NOMO-1 treated with DMSO at 0.1 percent for 48 hours (cell line): ENCODE measurements at regions not wholly inside any gene's neighbourhood (a gene's known extent, or its start where the extent isn't known, plus 50 kb on each side); places are given as distances from the start of the nearest gene placed in this dataset.
A peak's percentile ranks its signal among the peaks of the same experiment; 100 is the strongest.
"Not testable (repeated sequence)": the region's sequence is repeated elsewhere in the genome, so short reads cannot be mapped to it uniquely, and the experiment has no call there.

ENCODE experiments used
- DNase-seq: peaks from one replicate; lab custom pipeline; 2025; ENCODE audit not compliant: unreplicated experiment; lab: John Stamatoyannopoulos, UW

DNA sequence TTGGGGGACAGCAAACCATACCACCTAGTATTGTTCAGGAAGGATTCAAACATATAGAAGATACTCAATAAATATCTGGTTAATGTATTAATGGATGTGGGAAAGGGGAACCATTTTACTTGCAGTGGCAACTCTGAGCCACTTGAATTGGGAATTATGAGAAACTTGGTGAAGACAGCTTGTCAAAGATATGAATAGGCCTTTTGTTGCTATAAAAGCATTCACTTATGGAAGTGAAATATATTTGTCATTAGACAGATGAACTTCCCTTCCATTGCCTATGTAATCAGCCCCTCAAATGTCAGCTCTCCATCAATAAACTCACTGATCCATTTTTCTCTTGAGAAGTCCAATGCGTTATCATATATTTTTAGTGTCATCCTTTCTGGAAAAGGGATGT, 56.1 kb downstream of the GPR85 start:
- no peak for DNase-seq

DNA sequence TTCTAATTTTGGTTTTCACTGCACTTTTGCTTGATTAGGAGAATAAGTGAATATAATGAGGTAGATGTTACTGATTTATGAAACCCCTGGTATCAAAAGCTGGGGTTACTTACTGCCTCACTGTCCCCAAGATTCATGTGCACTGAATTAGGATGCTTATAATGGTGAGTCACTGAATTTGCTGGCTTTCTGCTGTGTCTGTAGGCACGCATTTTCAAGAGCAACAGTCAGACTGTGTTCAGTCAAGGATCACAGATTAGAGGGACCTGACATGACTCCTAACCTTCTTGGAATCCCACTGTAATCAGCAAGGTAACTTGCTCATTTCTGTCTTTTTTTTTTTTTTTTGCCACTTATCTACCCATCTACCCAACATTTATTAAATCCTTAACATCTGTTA, 59.7 kb downstream of the GPR85 start:
- no peak for DNase-seq

DNA sequence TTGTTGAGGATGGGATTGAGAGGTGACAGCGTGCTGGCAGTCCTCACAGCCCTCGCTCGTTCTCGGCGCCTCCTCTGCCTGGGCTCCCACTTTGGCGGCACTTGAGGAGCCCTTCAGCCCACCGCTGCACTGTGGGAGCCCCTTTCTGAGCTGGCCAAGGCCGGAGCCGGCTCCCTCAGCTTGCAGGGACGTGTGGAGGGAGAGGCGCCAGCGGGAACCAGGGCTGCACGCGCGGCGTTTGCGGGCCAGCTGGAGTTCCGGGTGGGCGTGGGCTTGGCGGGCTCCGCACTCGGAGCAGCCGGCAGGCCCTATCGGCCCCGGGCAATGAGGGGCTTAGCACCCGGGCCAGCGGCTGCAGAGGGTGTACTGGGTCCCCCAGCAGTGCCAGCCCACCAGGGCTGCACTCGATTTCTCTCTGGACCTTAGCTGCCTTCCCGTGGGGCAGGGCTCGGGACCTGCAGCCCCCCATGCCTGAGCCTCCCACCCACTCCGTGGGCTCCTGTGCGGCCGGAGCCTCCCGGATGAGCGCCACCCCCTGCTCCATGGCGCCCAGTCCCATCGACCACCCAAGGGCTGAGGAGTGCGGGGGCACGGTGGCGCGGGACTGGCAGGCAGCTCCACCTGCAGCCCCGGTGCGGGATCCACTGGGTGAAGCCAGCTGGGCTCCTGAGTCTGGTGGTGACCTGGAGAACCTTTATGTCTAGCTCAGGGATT, 69.3 kb downstream of the GPR85 start:
- not testable (repeated sequence) for DNase-seq

DNA sequence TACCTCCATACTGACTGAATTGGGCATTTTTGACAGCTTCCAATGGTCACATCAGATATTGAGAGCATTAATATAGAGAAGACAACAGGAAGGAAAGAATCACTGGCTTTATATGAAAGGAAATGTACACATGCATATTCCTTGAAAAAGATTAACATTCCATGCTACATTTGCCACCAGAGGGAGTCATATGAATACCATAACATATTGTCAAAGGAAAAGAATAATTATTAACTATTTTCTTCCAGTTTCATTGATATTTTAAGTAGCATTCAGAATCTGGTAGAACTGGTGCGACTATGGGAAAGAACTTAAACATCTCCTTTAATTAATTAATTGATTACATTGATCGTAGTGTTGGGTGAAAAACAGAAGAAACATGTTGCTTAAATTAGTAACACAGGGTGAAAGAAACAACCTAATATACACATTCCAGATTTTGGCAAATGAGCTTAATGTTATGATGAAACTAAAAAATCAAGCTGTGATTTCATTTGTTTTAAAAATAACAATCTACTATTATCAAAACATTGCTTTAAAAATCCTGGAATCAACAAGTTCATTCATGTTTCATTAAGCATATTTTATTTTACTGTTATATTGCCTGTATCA, 71.5 kb downstream of the GPR85 start:
- no peak for DNase-seq

DNA sequence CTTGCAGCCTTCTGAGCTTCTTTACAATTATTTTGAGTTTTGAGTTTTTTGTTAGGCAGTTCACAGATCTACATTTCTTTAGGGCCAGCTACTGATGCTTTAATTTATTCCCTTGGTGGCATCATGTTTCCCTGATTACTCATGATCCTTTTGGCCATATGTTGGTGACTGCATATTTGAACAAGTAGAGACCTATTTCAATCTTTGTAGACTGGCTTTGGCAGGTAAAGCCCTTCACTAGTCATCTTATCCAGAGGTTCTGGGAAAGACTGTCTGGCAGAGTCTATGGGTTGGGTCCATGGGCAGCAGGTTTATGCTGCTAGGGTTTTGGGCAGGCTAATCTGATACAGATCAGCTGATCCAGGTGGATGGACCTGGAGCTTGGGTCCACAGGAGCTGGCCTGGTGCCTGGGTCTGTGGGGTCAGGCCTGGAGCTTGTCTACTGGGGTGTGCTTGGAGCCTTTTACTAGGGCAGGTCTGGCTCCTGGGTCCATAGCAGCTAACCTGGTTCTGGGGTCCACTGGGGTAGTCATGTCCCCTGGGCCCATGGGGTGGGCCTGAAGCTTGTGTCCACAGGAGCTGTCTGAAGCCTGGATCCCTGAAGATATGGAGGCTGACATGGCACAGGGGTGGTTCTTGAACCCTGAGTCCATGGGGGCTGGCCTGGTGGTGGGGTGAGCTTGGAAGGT, 72.7 kb downstream of the GPR85 start:
- no peak for DNase-seq

DNA sequence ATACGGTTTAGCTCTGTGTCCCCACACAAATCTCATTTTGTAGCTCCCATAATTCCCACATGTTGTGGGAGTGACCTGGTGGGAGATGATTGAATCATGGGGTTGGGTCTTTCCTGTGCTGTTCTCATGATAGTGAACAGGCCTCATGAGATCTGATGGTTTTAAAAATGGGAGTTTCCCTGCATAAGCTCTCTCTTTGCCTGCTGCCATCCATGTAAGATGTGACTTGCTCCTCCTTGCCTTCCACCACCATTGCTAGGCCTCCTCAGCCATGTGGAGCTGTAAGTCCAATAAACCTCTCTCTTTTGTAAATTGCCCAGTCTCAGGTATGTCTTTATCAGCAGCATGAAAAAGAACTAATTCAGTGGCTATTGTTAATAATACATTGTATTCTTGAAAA, 73.8 kb downstream of the GPR85 start:
- DNase-seq: not testable (repeated sequence)

DNA sequence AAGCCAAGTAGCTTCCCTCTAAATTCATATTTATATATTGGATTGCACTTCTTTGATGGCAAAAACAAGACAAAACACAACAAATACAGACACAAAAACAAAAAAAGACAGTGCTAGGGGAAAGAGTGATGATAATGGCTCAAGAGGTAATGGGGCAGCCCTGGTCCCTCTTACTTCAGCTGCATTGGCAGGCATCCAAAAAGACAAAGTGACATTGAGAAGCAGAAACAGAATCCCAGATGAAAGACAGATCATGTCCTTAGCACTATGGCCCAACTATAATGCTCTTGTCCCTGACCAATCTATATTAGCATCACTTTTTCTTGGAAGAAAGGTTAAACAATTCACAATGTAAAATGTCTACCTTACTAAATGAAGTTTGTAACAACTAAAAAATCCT, 76.2 kb downstream of the GPR85 start:
- no peak for DNase-seq

DNA sequence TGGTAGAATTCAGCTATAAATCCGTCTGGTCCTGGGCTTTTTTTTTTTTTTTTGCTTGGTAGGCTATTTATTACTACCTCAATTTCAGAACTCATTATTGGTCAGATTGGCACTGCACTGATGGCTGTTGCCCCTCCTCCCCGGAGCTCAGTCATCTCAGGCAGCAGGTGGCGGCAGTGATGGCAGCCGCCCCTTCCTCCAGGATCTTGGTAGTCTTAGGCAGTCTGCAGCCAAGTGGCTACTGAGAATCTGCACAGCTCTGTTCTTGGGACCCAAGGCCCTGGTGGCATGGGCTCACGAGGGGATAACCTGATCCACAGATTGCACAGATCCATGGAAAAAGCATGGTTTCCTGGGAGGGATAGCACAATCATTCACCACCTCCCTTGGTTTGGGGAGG, 77.9 kb downstream of the GPR85 start:
- no peak for DNase-seq

DNA sequence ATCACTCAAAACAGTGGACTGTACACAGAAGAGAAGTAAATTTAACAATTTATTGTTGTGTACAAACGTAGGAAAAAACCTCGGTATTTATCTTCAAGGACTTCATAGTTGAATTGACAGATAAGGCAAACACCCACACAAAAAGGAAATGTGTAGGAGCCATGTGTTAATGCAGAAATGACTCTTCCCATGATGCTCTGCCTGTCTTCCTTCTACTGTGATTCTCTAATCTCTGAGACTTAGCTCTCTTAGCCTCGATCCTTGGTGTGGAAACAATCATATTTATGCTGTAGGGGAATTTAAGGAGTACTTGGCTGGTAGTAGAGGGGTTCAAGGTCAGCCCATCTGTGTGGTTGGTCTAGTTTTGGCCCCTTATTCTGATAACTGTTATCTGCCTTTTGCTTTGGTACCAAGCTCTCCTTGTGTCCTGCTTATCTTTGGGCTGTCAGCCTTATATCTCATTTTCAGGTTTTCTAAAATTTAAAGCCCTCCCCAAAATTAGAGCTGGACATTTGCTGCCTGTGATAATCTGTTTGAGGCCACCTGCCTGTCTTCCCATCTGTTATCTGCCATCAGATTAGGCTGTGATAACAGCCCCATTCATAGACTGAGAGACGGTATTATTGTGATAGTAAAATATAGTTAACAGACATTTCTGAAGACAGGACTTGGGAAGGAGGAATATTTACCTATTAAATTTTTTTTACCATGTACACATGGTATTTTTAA, 81.7 kb downstream of the GPR85 start:
- no peak for DNase-seq

DNA sequence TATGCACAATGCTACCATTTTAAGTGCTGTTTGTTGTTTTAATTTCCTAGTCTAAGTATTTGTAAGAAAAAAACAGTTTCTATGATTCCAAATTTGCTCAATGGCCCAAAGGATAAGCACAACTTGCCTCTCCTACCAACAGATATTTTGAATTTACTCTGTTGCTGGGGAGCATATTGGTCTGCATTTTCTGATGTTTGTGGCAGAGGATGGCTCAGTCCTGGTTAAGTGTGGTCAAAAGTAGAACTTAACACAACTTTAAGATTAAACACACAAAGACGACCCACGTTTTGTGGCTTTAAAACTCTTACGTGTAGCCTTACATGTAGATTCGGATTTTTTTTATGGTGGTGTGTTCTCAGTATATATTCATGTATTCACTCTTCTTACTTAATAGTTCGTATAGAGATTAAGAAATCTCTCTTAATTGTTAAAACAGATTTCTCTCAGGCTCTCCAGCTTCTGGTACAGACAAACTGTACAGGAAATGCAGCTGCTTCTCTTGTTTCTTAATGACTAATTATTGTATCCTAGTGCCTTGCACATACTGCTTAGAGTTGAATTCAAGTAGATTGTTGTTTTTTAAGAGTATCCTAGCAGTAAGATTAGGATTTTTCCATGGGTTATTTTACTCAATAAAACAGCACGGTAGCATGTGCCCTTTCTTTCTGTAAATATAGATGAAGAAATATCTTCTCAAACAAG, 86.2 kb downstream of the GPR85 start:
- no peak for DNase-seq

DNA sequence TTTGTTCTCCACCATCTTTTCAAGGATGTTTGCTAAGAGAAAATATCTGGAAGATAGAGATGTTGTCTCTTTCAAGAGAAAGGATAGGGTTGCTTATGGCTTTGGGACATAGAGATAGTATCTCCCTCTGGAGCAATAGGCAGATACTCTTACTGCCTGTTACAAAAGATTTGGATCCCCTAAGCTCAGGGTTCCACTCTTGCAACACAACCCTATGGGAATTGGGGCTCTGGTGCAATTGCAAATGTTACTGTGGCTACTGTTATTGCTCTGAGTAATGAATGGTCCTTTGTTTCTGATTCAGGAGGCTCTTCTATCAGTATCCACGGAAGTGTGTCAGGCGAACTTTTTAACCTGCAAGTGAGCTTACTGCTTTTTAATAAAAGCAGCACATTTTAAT, 88.8 kb downstream of the GPR85 start:
- DNase-seq: no peak

DNA sequence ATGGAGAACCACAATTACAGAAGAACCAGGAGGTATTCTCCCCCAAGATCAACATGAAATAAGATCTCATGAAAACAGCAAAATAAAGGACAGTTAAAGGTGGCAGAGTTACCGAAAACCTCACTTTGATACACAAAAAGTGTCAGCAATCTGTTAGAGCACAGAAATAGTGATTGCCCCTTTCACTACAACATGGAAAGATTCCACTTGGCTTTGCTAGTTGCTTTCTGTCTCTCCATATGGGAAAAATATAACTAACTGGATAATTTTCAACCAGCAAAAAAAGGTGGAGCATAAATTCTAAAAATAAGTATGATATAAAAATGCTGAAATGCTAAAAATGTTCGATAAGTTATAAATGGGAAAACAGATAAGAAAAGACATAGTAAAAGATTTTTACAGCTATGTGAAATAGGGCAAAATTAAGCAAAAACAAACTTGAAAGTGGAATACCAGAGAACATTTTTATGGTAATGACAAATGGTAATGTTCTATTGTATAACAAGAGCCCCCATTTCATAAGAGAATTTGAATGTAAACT, 90.2 kb downstream of the GPR85 start:
- DNase-seq: no peak

DNA sequence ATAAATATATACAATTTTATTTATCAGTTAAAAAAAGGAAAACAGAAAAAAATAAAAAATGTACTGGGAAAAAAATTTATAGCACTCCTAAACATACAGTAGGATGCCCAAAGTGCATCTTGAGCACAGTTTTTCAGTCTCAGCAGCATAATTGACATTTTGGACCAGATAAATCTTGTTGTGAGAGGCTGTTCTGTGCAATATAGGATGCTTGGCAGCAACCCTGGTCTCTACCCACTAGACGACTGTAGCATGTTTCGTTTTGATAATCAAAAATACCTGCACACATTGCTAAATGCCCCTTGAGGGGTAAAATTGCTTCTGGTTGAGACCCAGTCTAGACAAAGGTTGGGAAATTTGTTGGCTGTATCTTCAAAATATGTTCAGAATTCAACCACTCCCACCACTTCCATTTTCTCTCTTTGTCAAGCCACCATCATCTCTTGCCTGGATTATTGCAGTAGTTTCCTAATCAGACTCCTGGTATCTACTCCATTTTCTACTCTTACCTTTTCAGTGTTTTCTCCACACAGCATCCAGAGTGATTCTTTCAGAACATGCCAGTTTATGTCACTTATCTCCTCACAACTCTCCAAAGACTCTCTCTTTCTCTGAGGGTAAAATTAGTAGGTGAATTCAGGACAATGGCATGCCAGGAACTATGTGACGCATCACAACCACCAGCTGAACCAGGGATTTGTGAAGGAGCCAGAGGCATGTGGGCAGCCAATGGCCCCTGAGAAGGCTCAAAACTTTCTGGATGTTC, 91.4 kb downstream of the GPR85 start:
- DNase-seq: no peak

DNA sequence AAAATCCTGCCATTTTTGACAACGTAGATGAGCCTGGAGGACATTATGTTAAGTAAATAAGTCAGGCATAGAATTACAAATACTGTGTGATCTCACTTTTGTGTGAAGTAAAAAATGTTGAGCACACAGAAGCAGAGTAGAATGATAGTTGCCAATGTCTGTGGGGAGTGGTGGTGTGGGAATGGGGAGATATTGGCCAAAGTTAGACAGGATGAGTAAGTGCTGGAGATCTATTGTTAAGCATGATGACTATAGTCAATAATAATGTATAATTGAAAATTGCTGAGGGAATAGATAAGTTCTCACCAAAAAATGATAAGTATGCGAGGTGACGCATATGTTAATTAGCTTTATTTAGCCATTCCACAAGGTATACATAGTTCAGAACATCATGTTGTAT, 92.0 kb downstream of the GPR85 start:
- no peak for DNase-seq

DNA sequence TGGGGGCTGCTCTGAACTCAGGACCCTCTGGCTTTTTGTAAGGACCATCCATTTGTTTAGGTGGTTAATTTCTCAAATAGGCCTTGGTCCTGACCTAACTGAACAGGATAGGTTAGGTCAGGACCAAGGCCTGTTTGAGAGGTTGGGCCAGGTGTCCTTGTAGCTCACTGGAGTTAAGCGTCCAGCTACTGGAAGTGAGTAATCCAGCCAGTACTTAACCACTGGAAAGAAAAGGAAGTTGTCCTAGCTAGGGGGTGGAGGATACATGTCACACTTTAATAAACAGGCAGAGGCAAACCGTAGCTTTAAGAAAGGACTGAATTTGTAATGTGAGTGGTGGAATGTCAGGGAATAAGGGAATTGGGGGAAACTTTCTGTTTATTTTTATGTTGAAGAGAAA, 96.0 kb downstream of the GPR85 start:
- DNase-seq: peak; percentile 8

DNA sequence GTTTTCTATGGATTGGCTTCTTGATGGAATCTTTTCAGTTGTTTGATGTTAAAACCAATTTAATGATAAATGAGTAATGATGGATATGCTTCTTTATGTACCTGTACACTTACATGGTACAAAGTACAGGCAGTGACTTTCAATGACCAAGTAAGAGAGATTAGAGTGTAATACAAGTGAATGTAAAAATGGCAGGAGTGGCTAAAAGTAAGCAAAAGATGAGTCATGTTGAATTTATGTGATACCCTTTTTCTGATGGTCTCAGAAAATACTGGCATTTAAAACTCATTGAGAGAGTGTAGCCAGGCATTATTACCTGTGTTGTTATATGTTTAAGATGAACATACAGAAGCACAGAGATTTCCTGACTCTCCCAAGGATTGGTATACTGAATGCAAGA, 97.1 kb downstream of the GPR85 start:
- no peak for DNase-seq

DNA sequence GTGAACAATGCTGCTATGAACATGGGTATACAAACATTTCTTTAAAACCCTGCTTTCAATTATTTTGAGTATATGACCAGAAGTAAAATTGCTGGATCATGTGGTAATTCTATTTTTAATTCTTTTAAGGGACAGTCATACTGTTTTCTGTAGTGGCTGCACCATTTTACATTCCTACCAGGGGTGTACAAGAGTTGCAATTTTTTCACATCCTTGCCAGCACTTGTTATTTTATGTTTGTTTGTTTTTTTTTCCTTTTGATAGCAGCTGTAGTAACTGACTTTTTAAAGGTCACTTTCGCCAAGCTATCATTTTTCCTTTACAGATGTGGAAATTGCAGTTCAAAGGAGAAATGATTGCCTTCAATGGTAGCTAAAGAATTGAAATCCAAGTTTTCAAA, 99.5 kb downstream of the GPR85 start:
- DNase-seq: no peak

DNA sequence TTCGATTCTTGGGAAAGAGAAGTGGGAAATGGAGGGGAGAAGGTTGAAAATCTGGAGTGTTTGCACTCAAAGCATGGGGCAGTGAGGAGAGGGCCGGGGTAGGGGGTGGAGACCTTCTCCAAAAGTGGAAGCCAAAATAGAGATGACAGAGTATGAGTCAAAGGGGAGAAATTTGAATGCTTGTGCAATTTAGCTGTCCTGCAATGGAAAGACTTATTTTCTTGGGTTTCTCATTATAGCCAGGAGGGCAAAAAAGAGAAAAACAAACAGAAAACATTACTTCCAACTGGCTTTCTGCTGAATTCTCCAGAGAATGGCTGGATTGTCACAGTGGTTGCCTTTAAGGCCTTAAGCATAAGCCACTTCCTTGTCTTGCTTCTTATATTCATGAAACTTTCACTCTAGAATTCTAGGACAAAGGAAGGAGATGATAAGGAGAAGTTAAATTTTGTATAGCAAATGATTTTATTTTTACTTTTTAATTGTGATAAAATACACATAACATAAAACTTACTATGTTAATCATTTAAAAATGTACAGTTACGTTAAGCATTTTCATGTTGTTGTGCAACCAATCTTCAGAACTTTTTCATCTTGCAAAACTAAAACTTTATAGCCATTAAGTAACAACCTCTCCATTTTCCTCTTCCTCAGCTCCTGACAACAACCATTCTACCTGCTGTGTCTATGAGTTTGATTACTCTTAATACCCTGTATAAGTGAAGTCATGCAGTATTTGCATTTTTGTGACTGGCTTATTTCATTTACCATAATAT, 100.2 kb downstream of the GPR85 start:
- DNase-seq: peak; percentile 26

DNA sequence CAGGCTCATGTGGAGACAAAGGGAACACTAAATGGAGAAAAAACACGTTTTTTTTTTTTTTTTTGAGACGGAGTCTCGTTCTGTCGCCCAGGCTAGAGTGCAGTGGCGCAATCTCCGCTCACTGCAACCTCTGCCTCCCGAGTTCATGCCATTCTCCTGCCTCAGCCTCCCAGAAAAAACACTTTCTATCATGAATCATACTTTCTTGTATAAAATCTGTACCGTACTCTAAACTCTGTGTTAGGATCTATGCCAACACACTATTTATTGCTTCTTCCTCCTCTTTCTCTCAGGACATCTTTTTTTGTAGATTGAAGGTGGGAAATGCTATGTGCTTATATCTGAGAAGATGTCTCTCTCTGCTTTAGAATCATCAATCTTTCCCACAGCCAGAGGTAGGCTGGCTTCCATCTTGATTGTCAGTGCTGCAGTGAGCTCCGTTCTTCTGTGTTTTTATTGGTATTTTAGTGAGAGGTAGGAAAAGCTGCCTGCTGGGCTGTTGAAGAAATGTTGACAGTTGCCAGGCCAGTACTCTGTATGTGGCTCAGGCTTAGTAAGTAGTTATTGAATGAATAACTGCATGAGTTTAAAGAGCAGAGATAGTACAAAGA, 101.1 kb downstream of the GPR85 start:
- no peak for DNase-seq
